ENCODE measurements at regions not wholly inside any gene's neighbourhood (a gene's known extent, or its start where the extent isn't known, plus 50 kb on each side); places are given as distances from the start of the nearest gene placed in this dataset.
"Not testable (repeated sequence)": the region's sequence is repeated elsewhere in the genome, so short reads cannot be mapped to it uniquely, and the experiment has no call there.

DNA sequence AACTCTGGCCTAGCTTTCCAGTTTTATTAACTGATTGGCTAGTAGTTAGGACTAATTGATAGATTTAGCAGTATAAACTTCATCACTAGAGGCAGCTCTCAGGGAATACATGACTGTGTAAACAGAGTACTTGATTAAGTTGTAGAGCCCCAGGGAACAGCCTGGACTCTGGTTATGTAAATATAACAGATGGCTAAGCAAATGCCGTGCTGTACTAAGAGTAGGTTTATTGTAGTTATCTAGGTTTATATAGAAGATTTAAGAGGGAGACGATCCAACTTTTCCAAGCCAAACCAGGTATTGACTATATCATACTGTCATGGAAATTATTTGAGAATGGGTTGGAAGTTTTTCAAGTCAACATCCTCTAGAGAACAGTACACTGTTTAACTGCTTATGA lies 463.4 kb upstream of the GRID2 start:
- no peak for DNase-seq

DNA sequence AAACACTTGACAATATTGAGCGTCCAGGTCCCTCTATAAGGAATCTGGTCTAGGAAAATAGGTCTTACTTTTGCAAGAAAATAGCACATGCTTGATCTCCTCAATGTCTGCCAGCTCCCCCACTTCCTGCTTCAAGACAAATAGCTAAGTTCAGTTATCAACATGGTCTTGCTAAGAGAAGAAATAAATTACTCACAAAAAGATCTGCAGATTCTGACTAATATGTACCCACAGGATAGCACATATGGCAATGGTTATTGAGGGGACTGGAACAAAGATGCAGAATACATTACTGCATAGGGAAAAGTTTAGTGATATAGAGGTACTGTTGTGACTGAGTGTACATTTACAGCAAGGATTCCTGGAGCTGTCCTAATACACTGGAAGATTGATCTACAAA lies 457.5 kb upstream of the GRID2 start:
- DNase-seq: no peak

DNA sequence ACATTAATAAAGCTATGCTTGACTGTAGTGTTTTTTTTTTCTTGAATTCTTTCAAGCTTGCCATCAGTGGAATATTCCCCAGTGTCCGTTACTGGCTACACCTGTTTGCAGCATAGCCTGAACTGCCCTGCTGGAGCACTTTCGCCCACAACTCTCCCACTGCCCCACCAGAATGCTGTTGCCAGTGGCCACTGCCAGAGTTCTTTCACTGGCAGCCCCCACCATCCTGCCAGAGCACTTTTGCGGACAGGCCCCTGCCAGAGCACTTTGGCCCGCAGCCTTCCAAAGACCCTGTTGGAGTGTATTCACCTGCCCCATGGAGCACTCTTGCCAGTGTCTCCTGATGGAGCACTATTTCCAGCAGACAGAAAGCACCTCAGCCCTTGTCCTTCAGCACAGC lies 452.3 kb upstream of the GRID2 start:
- DNase-seq: no peak

DNA sequence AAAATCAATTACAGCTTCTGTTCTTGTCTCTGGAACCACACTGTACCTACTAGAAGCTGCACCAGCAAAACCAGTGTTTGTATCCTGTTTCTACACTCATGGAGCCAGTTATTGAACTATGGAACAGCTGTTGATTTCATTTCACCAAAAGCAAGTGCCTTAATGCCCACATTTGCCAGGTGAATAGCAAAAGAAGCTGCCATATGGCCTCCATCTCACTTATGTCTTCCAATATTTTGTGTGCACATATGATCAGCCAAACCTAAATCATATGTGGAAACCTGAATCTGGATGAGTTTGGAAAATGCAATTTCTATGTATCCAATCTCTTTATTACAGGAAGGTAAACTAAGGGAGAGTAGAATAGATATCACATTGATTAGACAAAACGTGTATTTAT lies 415.8 kb upstream of the GRID2 start:
- DNase-seq: no peak

DNA sequence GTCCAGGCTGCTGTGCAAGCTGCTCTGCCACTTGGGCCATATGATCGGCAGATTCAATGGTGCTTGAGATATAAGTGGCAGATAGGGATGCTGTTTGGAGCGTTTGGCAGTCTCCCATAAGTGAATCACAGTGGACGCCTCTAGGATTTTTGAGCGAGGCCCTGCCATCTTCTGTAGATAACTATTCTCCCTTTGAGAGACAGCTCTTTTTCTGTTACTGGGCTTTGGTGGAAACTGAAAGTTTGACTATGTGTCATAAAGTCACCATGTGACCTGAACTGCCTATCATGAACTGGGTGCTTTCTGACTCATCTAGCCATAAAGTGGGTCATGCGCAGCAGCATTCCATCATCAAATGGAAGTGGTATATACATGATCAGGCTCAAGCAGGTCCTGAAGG lies 412.5 kb upstream of the GRID2 start:
- DNase-seq: not testable (repeated sequence)

DNA sequence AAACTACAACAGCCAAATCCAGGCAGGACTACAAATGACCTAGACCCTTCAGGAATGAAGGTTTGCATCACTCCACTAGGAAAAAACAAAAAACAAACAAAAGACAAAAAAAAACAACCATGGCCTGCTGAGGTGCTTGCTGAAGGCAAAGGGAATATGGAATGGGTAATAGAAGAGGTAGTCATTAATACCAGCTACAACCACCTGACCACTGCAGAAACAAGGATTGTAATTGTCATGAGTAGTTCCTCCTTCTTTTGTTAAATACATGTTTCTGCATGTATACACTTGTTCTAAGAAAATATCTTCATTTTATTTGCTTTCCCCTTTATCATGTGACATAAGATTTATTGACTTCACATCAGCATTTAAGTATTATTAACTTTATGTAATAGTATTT lies 409.8 kb upstream of the GRID2 start:
- DNase-seq: no peak

DNA sequence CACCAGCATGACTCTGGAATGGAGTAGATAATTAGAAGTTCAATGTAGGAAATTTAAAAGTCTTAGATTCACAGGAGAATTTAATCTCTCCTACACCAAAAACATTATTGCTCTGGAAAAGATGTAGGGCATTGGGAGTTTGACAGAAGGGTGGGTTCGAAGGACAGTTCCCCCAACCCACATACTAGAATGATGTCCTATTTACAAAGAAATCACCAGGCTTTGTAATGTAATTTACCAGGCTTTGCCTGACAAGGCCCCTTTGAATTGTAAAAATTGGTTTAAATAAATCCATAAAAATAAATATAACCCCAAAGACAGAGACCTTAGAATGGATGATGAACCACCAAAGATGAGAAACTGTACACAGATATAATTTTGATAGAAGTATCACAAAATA lies 399.2 kb upstream of the GRID2 start:
- no peak for DNase-seq

DNA sequence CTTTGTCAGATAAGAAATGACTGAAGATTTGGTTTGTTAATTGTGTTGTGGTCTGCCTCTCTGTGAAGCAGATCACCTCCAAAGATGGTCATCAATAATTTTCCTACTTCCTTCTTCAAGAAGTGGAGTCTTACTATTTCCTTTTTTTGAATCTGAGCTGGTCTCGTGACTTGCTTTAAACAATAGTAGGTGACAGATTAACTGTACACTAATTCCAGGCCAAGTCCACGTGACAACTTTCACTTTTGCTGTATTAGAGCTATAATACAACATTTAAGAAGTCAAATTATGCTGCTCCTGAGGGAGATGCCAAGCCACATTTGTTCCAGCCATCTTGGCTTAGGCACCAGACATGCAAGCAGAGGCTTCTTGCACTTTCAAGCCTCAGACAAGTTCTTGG lies 393.8 kb upstream of the GRID2 start:
- DNase-seq: no peak

DNA sequence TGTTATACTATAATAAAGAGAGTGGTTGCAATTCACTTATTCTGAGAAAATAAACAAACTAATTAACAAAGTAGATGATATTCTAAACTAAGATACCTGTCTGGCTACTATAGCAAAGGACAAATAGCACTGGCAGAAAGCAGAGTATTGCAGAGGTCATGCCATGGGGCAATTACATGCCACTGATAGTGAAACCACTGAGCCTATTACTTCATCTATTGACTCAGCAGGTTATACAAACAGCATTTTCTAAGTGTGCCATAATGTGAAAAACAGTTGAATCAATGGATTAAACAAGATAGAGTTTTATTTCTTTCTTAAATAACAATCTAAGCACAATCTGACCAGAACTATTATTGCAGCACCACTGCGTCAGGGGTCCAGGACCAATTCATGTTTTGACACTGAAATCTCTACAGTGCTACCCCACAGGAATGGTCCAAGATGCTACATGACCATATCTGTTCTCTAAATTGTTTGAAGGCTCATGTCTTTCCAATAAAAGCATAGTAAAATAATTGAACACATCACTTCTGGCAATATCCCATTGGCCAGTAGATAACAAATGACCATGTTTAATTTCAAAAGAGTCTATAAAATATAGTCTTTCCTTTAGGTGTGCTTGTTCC lies 389.5 kb upstream of the GRID2 start:
- DNase-seq: no peak

DNA sequence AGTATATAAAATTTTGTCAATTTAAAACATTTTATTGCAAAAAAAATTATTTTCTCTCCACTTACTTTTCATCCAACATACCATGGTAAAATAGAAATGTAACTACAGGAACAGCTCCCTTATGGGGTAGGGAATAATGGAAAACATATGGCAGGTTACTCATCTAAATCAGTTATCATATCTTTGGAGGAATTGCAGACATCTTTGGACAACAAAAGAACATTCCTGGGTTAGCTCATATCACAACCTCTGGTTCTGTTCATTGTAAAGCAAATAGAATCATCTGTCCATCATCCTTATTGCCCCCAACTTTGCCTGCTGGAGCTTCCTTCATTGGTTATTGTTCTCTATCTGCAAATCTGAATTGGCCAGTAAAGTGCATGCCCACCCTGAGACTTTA lies 387.5 kb upstream of the GRID2 start:
- DNase-seq: no peak

DNA sequence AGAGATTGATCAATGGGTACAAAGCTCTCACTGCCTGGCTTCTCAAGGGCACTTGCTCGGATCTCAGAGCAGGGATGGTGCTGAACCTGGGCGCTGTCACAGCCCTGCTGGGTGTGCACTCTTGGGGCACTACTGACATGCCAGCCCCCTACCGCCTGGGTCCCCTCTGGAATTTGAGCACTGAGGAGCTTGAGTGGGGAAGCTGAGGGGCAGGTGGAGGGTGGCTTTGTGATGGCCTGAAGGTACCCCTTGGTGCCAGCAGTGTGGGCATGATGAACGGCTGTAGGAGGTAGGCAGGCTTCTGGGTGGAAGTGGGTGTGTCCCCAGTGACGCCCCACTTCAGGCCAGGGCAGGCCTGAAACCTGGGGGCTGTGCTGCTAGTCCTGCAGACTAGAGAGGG lies 379.1 kb upstream of the GRID2 start:
- DNase-seq: no peak

DNA sequence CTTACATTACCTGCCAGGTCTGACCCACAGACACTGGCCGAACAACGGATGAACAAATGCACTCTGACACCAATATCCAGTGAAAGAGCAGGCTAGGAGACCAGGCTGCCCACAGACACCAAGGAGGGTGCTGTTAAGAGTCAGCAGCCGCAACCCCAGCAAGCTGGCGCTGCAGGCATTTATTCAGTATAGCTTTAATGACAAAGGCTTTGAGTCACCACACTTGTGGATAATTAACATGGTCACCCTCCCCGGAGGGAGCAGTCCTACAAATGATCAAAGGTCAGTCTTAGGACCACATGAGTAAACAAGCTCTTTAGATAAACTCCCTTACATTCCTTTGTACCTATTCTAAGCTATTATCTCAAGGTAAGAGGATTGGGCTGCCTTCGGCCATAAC lies 368.5 kb upstream of the GRID2 start:
- DNase-seq: no peak

DNA sequence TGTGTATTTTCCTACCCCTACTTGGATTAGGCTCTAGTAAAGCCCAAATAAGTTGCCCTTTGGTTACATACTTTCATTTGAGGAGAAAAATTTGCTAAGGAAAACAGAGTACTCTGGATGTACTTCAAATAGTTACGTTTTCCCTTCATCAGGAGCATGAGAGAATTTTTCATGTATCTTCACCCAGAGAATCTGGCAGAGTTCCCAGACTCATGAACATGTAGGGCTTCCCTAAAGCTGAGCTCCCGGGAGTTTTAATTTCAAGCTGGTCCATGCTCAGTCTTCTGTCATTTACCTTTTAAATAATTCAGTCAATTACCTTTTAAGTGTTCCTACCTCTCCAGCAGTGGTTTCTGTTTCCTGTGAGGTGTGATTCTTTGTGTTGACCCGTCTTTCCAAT lies 367.5 kb upstream of the GRID2 start:
- DNase-seq: no peak

DNA sequence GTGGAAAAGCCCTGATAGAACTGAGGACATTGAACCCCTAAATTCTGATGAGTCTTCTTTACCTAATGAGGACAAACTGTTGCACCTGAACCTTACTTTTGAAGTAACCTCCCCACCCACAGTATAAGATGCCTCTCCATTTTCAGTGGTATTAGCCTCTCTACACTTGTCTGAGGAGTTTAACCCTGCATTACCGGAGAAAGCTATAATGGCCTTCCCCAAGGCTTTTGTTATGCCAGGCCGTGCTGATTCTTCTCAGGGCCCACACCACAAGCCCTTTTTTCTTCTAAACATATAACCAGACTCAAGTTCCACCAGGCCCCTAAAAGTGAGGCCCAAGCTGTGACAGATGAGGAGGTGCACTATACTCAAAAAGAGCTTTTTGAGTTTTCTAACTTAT lies 345.8 kb upstream of the GRID2 start:
- no peak for DNase-seq

DNA sequence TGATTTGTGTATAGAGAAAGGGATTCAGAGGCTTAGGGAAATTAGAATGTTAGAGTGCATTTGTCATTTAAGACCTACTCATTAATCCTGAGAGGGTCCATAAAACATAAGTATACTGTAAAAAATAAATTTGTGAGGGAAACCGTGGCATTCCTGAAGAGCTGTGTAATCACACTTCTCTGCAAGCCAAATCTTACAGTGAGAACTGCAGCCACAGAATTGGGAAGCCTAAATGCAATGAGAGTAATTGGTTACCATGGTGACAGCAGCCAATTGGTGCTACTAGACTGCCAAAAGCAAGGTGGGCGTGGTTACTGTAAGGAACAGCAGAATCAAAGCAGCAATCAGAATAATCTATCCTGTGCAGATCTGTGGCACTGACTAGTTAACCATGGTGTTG lies 345.2 kb upstream of the GRID2 start:
- DNase-seq: peak; percentile 54

DNA sequence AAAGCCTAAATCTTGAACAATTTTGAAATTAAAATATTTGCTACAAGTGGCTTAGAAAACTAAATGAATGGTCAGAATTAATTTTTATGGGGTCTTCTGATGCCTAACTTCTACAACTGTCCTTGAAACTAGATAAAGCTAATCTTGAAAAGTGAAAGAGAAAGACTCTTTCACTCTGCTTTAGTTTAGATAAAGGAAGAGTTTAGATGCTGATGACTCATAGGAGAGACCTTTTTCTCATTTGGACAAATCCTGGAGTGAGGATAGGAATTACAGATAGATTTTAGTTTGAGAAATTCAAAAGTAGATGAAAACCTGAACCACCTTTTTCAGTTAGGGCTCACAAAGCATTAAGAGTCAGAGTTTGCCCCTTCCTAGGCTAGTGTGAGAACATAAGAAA lies 342.3 kb upstream of the GRID2 start:
- DNase-seq: no peak

DNA sequence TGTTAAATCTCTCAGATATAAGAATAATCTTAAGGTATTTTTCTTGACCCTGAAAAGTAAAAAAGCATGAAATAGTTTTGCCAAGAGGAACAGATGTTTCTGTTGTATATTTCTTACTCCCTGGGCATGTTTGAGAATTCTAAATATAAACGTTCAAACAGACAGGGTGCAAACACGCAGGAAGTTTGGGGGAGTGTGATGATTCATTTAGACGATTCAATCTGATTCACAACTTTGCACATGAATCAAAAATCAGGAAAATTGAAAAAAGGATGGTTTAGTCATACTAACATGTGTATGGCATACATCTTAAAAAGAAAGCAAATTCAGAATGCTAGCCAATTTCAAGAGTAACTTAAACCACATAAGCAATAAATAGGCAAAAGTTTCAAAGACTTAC lies 340.3 kb upstream of the GRID2 start:
- DNase-seq: no peak

DNA sequence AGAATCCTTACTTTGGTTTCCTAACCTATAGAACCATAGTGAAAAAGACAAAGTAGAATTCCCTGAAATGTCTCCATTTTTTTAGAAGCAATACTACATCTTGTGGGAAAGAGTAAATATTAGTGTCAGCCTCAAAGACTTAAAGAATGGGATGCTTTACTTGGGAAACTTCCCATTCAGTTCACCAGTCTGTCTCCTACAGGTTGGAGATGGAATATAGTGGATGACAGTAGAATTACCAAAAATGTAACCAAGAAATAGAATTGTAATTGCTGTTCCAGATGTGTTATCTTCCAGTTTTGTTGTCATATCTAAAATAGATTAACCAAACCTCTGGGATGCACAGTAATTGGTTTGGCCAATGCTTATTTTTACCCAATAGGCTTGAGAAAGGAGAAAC lies 338.6 kb upstream of the GRID2 start:
- DNase-seq: no peak

DNA sequence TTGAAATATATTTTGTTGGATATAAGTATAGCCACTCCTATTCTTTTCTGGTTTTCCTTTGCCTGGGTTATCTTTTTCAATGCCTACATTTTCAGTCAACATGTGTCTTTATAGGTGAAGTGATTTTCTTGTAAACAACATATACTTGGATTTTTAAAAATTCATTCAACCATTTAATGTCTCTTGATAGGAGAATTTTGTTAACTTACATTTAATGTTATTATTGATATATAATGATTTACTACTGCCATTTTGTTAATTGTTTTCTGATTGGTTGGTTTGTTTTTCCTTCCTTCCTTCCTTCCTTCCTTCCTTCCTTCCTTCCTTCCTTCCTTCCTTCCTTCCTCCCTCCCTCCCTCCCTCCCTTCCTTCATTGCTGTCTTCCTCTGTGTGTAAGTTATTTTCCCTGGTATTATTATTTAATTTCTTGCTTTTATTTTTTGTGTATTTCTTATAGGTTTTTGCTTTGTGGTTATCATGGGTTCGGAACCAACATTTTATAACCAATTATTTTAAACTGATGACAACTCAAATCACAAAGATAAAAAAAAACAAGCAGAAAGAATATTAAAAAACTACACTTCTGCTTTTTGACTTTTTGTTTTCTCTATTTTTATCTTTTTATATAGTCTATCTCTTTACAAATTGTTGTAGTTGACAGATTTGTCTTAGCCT lies 330.1 kb upstream of the GRID2 start:
- no peak for DNase-seq

DNA sequence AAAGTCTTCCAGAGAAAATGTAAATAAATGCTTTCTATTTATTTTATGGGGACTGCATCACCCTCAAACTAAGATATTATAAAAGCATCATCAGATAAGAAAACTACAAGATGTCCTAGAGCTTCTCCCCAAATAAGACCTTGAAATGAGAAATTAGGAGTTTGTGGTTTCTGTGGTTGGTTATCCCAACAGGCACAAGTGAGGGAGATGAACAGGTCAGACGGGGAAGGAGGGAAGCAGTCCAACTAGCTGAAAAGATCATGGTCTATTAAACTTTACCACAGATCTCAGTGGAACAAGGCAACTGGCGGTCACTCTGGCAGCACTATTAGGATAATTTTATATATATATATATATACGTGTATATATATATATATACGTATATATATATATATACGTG lies 319.3 kb upstream of the GRID2 start:
- DNase-seq: no peak

DNA sequence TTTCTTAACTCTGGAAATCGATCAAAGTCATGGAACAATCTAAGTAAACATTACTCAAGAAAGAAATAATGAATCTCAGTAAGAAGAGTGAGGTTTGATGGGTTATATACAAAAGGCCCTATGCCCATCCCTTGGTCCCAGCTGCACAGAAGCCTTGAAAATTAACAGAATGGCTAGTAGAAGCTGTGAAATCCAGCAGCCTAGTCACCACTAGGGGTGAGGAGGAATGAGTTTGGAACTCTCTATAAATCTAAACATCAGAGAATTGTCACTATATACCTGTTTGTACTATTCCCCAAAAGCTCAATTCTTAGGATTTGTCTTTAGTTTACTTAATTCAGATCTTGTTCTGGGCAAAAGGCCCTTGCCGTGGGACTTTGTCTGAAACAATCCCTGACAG lies 313.9 kb upstream of the GRID2 start:
- no peak for DNase-seq

DNA sequence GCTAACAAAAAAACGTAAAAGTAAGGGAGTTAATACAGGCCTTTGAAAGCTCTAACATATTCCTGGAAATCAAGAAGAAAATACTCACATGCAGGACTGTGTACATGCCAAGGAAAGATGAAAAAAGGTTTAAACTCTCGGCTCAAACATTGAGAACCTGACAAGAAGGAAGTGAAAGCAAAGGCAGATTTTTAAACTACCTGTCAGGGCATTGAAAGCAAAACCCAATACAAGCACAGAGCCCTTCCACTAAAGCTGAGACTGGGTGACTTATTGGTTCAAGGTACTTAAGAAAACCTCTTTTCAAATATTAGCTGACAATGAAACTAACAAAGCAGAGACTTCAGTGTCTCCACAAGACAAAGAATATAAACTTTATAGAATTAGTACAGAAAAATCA lies 313.0 kb upstream of the GRID2 start:
- DNase-seq: no peak

DNA sequence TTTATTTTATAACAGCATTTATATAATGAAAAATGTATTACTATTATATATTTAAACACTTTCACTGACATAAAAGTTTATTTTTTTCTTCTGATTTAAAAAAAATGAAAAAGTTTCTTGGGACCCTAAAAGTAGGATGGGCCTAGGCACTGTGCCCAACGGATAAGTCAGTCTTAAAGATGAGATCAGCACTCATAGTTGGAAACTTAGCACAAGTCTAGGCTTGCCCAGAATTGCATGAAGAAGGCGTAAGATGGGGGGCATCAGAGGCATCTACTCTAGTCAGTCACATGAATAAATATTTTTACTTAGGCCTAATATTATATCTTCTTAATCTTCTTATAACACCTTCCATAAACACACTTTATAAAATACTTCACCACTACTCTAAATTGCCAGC lies 306.7 kb upstream of the GRID2 start:
- no peak for DNase-seq

DNA sequence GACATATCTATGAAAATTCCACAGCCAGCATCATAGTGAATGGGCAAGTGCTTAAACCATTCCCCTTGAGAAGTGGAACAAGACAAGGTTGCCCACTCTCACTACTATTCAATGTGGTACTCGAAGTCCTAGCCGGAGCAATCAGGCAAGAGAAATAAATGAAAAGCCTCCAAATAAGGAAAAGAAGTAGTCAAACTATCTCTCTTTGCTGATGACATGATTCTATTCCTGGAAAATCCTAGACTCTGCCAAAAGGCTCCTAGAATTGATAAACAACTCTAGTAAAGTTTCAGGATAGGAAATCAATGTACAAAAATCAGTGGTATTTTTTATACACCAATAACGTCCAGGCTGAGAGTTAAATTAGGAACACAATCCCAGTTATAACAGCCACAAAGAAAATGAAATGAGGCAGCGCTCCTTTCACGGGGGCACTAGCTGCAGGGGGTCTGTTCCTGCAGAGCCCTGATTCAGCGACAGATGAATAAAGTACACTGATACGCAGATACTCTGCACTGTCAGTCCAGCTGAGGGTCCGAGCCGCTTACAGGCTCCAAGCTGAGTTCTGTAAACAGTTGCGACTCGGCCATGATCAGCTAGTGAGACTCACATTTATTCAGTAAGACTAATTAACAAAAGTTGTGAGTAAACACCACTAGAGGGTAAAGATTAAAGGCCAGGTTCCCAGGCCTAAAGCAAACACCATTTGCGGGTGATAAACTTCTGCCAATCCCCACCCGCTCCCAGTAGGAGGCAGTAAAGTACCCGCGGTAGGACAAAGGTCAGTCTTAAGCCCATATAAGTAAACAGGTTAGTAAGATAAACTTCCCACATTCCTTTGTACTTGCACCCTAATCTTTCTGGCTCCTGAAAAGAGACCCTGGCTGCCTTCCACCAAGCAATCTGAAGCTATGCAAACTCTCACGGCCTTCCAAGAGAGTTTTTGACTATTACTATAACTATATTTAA lies 290.6 kb upstream of the GRID2 start:
- no peak for DNase-seq
